ENCODE measurements at regions not wholly inside any gene's neighbourhood (a gene's known extent, or its start where the extent isn't known, plus 50 kb on each side); places are given as distances from the start of the nearest gene placed in this dataset.
A peak's percentile ranks its signal among the peaks of the same experiment; 100 is the strongest.

DNA sequence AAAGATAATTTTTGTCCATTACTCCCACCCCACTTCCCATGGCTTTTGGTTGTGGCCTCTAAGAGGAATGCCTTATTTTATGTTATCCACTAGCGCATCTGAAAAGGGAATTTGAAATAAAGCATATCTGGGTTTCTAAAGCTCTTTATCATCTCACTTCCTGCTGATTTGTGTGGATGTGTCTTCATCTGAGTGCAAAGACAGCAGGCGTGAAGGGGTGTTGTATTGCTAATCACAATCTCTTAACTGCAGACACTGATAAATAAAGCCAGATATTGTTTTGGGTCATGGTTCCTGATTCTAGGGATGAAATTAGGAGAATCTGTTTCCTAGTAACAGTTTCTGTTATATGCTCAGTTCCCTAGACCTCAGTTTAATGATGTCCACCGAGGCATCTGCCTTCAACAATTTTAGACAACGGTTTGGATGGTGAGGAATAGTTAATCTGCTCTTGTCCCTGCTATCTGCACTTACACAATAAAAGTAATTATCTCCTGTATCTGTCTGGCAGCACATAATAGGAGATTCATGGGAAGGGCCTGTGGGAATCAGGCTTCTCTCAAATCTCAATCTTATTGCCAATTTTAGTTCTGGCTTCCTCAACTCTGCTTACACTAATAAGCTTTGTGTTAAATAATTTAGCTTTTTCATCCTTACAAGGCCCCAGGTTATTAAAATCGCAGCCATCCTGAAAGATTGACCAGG, 517.9 kb upstream of the ATXN8OS start:
- ChIA-PET POLR2A (no interaction called here), CTCF (interaction anchor here (1.0 to 1.6 kb wide), 2 partner anchors 238 to 269 kb away, joined by 3 read pairs; no protein-coding TSS in a partner anchor)
- 38% methylated on average over 5 of the region's 5 CpGs for WGBS (ENCODE audit: low lambda C conversion rate)
- no peaks in the 10 kb centered on the region for H3K9me3 ChIP-seq
- H3K4me3 ChIP-seq (ENCODE audit: low read depth in 2 of 2, low read length in 1 of 2): no peak overlapping the region
- peak overlapping the region in 1 of 2 experiments; percentile 64; a peak in 2 of 4 replicates for H3K27ac ChIP-seq (ENCODE audit: low read depth in 2 of 2, low read length in 1 of 2)
- H3K9ac ChIP-seq: no peak overlapping the region
- peak; percentile 35 for TF ChIP-seq GATA2 (CRISPR knock-in tag; IDR thresholded peaks at IDR 0.05)
- TF ChIP-seq, protein P1, sequence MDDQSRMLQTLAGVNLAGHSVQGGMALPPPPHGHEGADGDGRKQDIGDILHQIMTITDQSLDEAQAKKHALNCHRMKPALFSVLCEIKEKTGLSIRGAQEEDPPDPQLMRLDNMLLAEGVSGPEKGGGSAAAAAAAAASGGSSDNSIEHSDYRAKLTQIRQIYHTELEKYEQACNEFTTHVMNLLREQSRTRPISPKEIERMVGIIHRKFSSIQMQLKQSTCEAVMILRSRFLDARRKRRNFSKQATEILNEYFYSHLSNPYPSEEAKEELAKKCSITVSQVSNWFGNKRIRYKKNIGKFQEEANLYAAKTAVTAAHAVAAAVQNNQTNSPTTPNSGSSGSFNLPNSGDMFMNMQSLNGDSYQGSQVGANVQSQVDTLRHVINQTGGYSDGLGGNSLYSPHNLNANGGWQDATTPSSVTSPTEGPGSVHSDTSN (IDR thresholded peaks at IDR 0.05): no peak
- no peak for TF ChIP-seq MEF2A (IDR thresholded peaks at IDR 0.05; ENCODE audit: borderline replicate concordance, low read depth)
- TF ChIP-seq RCOR1 (IDR thresholded peaks at IDR 0.05; ENCODE audit: low read length): no peak
- TF ChIP-seq CHD2 (IDR thresholded peaks at IDR 0.05; ENCODE audit: low read length, partially characterized antibody): no peak
- TF ChIP-seq NRF1 (IDR thresholded peaks at IDR 0.05; ENCODE audit: low read depth, low read length): no peak
- TF ChIP-seq TEAD4 (IDR thresholded peaks at IDR 0.05; ENCODE audit: borderline replicate concordance, insufficient read depth): no peak
- TF ChIP-seq, protein P2, sequence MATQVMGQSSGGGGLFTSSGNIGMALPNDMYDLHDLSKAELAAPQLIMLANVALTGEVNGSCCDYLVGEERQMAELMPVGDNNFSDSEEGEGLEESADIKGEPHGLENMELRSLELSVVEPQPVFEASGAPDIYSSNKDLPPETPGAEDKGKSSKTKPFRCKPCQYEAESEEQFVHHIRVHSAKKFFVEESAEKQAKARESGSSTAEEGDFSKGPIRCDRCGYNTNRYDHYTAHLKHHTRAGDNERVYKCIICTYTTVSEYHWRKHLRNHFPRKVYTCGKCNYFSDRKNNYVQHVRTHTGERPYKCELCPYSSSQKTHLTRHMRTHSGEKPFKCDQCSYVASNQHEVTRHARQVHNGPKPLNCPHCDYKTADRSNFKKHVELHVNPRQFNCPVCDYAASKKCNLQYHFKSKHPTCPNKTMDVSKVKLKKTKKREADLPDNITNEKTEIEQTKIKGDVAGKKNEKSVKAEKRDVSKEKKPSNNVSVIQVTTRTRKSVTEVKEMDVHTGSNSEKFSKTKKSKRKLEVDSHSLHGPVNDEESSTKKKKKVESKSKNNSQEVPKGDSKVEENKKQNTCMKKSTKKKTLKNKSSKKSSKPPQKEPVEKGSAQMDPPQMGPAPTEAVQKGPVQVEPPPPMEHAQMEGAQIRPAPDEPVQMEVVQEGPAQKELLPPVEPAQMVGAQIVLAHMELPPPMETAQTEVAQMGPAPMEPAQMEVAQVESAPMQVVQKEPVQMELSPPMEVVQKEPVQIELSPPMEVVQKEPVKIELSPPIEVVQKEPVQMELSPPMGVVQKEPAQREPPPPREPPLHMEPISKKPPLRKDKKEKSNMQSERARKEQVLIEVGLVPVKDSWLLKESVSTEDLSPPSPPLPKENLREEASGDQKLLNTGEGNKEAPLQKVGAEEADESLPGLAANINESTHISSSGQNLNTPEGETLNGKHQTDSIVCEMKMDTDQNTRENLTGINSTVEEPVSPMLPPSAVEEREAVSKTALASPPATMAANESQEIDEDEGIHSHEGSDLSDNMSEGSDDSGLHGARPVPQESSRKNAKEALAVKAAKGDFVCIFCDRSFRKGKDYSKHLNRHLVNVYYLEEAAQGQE (IDR thresholded peaks at IDR 0.05; ENCODE audit: low read depth, low read length): no peak
- TF ChIP-seq EP300 (IDR thresholded peaks at IDR 0.05; ENCODE audit: borderline replicate concordance in 1 of 2, low read depth in 1 of 2, low read length in 1 of 2): 0 out of 4 replicates have a peak, but pooled peaks of 1 of the 2 experiments have one; percentile 12
- H3K4me2 ChIP-seq: no peak overlapping the region
- no peak for DNase-seq
- no peaks in the 10 kb centered on the region for H3K27me3 ChIP-seq (ENCODE audit: insufficient read depth)
- no peak overlapping the region for H2AFZ ChIP-seq (ENCODE audit: low read depth)
- no peaks in the 10 kb centered on the region for H3K79me2 ChIP-seq (ENCODE audit: insufficient read depth)
- H4K20me1 ChIP-seq (ENCODE audit: insufficient read depth): no peaks in the 10 kb centered on the region
- no peaks in the 10 kb centered on the region; a peak in 2 of 4 replicates for H3K4me1 ChIP-seq (ENCODE audit: control insufficient read depth in 1 of 2, insufficient read depth in 2 of 2, low read depth in 1 of 2, low read length in 1 of 2)
- H3K36me3 ChIP-seq (replicated peaks in 1 of 2; ENCODE audit: control insufficient read depth in 1 of 2, insufficient read depth in 2 of 2, low read length in 1 of 2): no peaks in the 10 kb centered on the region
- H3F3A ChIP-seq (replicated peaks; ENCODE audit: insufficient read depth): no peaks in the 10 kb centered on the region
- H3K9me2 ChIP-seq: no peaks in the 10 kb centered on the region

DNA sequence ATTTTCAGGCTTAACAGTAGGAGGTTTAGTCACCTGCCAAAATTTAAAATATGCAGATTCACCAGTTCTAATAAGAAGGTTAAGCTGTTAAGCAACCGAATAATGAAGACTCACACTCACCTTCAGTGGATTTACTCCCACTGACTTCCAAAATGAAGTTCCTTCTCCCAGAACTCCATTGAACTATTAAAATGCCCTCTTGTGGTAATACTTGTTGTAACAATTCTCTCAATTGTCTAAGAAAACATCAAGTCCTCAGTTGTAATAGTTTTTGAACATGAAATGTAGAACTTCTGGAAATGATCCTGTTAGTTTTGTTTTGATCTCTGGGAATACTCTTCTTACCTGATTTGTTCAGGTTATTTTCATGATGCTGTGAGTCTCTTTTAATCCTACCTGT, 522.0 kb upstream of the ATXN8OS start:
- no peaks in the 10 kb centered on the region for H3K36me3 ChIP-seq (replicated peaks in 1 of 2; ENCODE audit: control insufficient read depth in 1 of 2, insufficient read depth in 2 of 2, low read length in 1 of 2)
- no peak for TF ChIP-seq FOXJ3 (CRISPR knock-in tag; IDR thresholded peaks at IDR 0.05)
- TF ChIP-seq, protein P3, sequence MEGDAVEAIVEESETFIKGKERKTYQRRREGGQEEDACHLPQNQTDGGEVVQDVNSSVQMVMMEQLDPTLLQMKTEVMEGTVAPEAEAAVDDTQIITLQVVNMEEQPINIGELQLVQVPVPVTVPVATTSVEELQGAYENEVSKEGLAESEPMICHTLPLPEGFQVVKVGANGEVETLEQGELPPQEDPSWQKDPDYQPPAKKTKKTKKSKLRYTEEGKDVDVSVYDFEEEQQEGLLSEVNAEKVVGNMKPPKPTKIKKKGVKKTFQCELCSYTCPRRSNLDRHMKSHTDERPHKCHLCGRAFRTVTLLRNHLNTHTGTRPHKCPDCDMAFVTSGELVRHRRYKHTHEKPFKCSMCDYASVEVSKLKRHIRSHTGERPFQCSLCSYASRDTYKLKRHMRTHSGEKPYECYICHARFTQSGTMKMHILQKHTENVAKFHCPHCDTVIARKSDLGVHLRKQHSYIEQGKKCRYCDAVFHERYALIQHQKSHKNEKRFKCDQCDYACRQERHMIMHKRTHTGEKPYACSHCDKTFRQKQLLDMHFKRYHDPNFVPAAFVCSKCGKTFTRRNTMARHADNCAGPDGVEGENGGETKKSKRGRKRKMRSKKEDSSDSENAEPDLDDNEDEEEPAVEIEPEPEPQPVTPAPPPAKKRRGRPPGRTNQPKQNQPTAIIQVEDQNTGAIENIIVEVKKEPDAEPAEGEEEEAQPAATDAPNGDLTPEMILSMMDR (IDR thresholded peaks at IDR 0.05): peak; percentile 47
- no peak overlapping the region for H3K27ac ChIP-seq (ENCODE audit: low read depth in 2 of 2, low read length in 1 of 2)
- no peak overlapping the region for H2AFZ ChIP-seq (ENCODE audit: low read depth)
- no peaks in the 10 kb centered on the region for H3K79me2 ChIP-seq (ENCODE audit: insufficient read depth)
- CTCF ChIA-PET: interaction anchor here (0.5 to 1.7 kb wide), 5 partner anchors 9 to 274 kb away, joined by 3 to 4 read pairs (median 4); no protein-coding TSS in a partner anchor
- no peaks in the 10 kb centered on the region for H4K20me1 ChIP-seq (ENCODE audit: insufficient read depth)
- no peaks in the 10 kb centered on the region for H3K9me3 ChIP-seq
- no peaks in the 10 kb centered on the region for H3K9me2 ChIP-seq
- H3K9ac ChIP-seq: no peak overlapping the region
- WGBS (ENCODE audit: low lambda C conversion rate): 59% methylated on average over 1 of the region's 1 CpG
- H3K4me3 ChIP-seq (ENCODE audit: low read depth in 2 of 2, low read length in 1 of 2): no peak overlapping the region
- no peak overlapping the region for H3K4me2 ChIP-seq
- no peaks in the 10 kb centered on the region; a peak in 2 of 4 replicates for H3K4me1 ChIP-seq (ENCODE audit: control insufficient read depth in 1 of 2, insufficient read depth in 2 of 2, low read depth in 1 of 2, low read length in 1 of 2)
- H3F3A ChIP-seq (replicated peaks; ENCODE audit: insufficient read depth): no peaks in the 10 kb centered on the region
- H3K27me3 ChIP-seq (ENCODE audit: insufficient read depth): no peaks in the 10 kb centered on the region
- POLR2A ChIA-PET: no interaction called here
- DNase-seq: no peak

Data from SK-N-SH (cell line).